ENCODE measurements at regions not wholly inside any gene's neighbourhood (a gene's known extent, or its start where the extent isn't known, plus 50 kb on each side); places are given as distances from the start of the nearest gene placed in this dataset.

DNA sequence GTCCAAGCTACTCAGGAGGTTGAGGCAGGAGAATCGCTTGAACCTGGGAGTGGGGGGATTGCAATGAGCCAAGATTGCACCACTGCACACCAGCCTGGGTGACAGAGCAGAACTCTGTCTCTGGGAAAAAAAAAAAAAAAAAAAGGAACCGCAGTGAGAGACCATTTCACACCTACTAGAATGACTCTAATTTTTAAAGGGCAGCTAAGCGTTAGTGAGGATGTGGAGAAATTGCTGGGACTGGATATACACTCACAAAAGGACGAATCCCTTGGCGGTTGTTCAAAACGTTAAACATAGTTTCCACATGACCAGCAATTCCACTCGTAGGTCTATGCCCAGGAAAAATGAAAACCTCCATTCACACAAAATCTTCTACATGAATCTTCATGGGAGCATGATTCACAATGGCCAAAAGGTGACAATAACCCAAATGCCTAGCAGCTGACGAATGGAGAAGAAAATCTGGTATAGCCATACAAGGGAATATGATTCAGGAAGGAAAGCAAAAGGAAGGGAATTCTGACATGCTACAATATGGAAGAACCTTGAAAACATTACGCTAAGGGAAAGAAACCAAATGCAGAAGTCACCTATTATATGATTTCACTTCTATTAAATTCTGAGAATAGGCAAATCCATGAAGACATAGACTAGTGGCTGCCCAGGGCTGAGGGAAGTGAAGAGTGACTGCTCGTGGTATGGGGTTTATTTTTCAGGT, 127.0 kb downstream of the CHSY1 start:
- peaks cover 16% of the 10 kb centered on the region for H3K9me3 Mint-ChIP-seq (ENCODE audit: unreplicated experiment)

DNA sequence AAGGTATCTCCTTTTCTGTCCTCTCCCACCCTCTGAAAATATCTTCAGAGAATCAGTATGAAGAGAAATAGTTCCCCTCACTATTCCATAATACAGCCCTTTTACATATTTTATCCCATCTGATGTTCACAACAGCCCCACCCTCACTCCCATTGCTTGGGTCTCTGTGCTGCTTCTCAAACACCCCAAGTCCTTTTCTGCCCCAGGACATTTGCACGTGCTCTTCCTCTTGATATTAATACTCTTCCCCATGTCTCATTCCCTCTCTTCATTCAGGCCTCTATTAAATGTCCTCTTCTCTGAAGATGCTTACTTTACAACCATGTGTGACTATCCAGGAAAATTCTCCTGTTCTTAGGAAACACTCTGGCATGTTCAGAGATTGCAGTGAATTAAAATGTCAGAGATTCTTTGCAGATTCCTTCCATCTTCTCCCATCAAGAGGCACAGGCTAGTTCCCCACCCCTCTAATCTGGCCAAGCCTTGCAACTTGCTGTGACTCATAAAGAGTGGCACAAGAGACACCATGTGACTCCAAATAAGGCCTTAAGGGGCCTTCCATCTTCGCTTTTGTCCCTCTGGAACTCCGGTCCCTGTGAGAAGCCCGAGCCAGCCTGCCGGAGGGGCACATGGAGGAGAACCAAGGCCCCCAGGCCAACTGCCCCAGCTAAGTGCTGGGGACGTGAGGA, 128.5 kb downstream of the CHSY1 start:
- Mint-ChIP-seq H3K4me3 (ENCODE audit: unreplicated experiment) (no peak overlapping the region), H3K36me3 (ENCODE audit: unreplicated experiment) (peaks cover 3% of the 10 kb centered on the region), H3K27me3 (ENCODE audit: unreplicated experiment) (peaks cover 2% of the 10 kb centered on the region), H3K4me1 (ENCODE audit: low read depth, unreplicated experiment) (peaks cover 25% of the 10 kb centered on the region), H3K27ac (ENCODE audit: unreplicated experiment) (peak overlapping the region; percentile 64), H3K9me3 (ENCODE audit: unreplicated experiment) (peaks cover 13% of the 10 kb centered on the region)
- TF ChIP-seq, protein P1, sequence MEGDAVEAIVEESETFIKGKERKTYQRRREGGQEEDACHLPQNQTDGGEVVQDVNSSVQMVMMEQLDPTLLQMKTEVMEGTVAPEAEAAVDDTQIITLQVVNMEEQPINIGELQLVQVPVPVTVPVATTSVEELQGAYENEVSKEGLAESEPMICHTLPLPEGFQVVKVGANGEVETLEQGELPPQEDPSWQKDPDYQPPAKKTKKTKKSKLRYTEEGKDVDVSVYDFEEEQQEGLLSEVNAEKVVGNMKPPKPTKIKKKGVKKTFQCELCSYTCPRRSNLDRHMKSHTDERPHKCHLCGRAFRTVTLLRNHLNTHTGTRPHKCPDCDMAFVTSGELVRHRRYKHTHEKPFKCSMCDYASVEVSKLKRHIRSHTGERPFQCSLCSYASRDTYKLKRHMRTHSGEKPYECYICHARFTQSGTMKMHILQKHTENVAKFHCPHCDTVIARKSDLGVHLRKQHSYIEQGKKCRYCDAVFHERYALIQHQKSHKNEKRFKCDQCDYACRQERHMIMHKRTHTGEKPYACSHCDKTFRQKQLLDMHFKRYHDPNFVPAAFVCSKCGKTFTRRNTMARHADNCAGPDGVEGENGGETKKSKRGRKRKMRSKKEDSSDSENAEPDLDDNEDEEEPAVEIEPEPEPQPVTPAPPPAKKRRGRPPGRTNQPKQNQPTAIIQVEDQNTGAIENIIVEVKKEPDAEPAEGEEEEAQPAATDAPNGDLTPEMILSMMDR (IDR thresholded peaks at IDR 0.05; ENCODE audit: partially characterized antibody, unreplicated experiment) = no peak
- no peak for DNase-seq

More for the DNA sequence above, 127.0 kb downstream of the CHSY1 start:
- Mint-ChIP-seq H3K27me3 (ENCODE audit: unreplicated experiment) (peaks cover 4% of the 10 kb centered on the region), H3K27ac (ENCODE audit: unreplicated experiment) (no peak overlapping the region), H3K4me3 (ENCODE audit: unreplicated experiment) (no peak overlapping the region), H3K4me1 (ENCODE audit: low read depth, unreplicated experiment) (peaks cover 32% of the 10 kb centered on the region), H3K36me3 (ENCODE audit: unreplicated experiment) (peaks cover 6% of the 10 kb centered on the region)
- TF ChIP-seq, protein P1 (IDR thresholded peaks at IDR 0.05; ENCODE audit: partially characterized antibody, unreplicated experiment) = no peak
- no peak for DNase-seq

DNA sequence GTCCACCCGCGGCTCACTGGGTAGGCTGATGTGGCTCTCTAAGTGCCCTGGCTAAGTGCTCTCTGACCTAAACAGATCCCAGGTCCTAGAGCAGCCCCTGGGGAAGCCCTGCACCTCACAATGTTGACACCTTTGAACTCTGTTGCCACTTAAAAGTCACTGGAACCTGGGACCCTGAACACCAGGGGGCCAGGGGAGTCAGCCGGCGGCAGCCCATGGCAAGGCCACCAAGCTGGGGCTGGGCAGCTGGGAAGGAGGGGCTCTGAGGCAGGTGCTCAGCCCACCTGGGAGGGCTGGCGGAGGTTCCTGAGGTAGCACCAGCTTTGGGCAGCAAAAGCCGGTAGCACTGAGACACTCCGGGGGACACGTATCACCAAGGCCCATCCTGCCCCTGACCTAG, 129.0 kb downstream of the CHSY1 start:
- no peak overlapping the region for H3K27ac Mint-ChIP-seq (ENCODE audit: unreplicated experiment)
- H3K27me3 Mint-ChIP-seq (ENCODE audit: unreplicated experiment) = peaks cover 2% of the 10 kb centered on the region
- H3K9me3 Mint-ChIP-seq (ENCODE audit: unreplicated experiment) = peaks cover 9% of the 10 kb centered on the region
- TF ChIP-seq, protein P1 (IDR thresholded peaks at IDR 0.05; ENCODE audit: partially characterized antibody, unreplicated experiment) = no peak
- H3K4me3 Mint-ChIP-seq (ENCODE audit: unreplicated experiment) = no peak overlapping the region
- DNase-seq = no peak
- no peaks in the 10 kb centered on the region for H3K36me3 Mint-ChIP-seq (ENCODE audit: unreplicated experiment)
- H3K4me1 Mint-ChIP-seq (ENCODE audit: low read depth, unreplicated experiment) = peaks cover 20% of the 10 kb centered on the region

DNA sequence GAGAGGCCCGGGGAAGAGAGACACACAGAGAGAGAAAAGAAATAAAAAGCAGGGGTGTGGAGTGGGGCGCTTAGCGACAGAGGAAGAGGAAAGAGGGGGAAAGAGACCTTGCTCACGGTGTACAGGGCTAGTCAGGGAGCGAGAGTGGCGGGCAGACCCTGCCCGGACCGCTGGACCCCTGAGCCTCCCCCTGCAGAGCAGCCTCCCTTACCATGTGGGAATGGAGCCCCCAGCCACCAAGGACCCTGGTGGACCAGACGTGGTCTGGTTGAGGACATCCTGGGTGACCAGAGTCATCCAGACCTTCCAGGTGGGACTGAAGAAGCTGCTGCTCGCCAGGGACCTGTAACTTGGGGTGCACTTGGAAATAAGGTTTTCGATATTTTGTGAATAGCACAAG, 129.6 kb downstream of the CHSY1 start:
- H3K27ac Mint-ChIP-seq (ENCODE audit: unreplicated experiment) = peak overlapping the region; percentile 71

More for the DNA sequence above, 129.6 kb downstream of the CHSY1 start:
- Mint-ChIP-seq H3K4me3 (ENCODE audit: unreplicated experiment) (peak overlapping the region; percentile 18), H3K36me3 (ENCODE audit: unreplicated experiment) (no peaks in the 10 kb centered on the region), H3K27me3 (ENCODE audit: unreplicated experiment) (peaks cover 2% of the 10 kb centered on the region), H3K9me3 (ENCODE audit: unreplicated experiment) (peaks cover 6% of the 10 kb centered on the region), H3K4me1 (ENCODE audit: low read depth, unreplicated experiment) (peaks cover 14% of the 10 kb centered on the region)
- TF ChIP-seq, protein P1 (IDR thresholded peaks at IDR 0.05; ENCODE audit: partially characterized antibody, unreplicated experiment) = no peak
- DNase-seq = no peak

All from glutamatergic neuron (in vitro differentiated cells).